ENCODE measurements at regions not wholly inside any gene's neighbourhood (a gene's known extent, or its start where the extent isn't known, plus 50 kb on each side); places are given as distances from the start of the nearest gene placed in this dataset.

- no peak for DNase-seq
These were observed 878.1 kb downstream of the CENPC start for GRCh38 chr4:66667249-66667648.

- DNase-seq: no peak
These were observed 882.7 kb downstream of the CENPC start for GRCh38 chr4:66662620-66663019.

GRCh38 chr4:66658809-66659208 is 886.5 kb downstream of the CENPC start:
- no peak for DNase-seq

- no peak for DNase-seq
These were observed 889.8 kb downstream of the CENPC start for GRCh38 chr4:66655505-66655904.

- DNase-seq: no peak
These were observed 891.4 kb downstream of the CENPC start for GRCh38 chr4:66653937-66654336.

GRCh38 chr4:66649236-66649635 is 896.1 kb downstream of the CENPC start:
- no peak for DNase-seq

- DNase-seq: no peak
These were observed 897.4 kb downstream of the CENPC start for GRCh38 chr4:66647926-66648325.

GRCh38 chr4:66647476-66647875 is 897.8 kb downstream of the CENPC start:
- no peak for DNase-seq

- no peak for DNase-seq
These were observed 904.9 kb downstream of the CENPC start for GRCh38 chr4:66640233-66640990.

GRCh38 chr4:66639361-66639760 is 905.9 kb downstream of the CENPC start:
- DNase-seq: no peak

- no peak for DNase-seq
These were observed 909.0 kb downstream of the CENPC start for GRCh38 chr4:66636349-66636748.

- DNase-seq: no peak
These were observed 911.8 kb downstream of the CENPC start for GRCh38 chr4:66633477-66633876.

- DNase-seq: no peak
These were observed 915.4 kb downstream of the CENPC start for GRCh38 chr4:66629927-66630326.

- no peak for DNase-seq
These were observed 917.2 kb downstream of the CENPC start for GRCh38 chr4:66628146-66628545.

GRCh38 chr4:66625480-66625879 is 919.8 kb downstream of the CENPC start:
- no peak for DNase-seq

- DNase-seq: no peak
These were observed 931.7 kb downstream of the CENPC start for GRCh38 chr4:66613591-66613990.

- no peak for DNase-seq
These were observed 936.3 kb downstream of the CENPC start for GRCh38 chr4:66609014-66609413.

GRCh38 chr4:66606908-66607307 is 936.6 kb upstream of the EPHA5 start:
- DNase-seq: no peak

- DNase-seq: no peak
These were observed 935.9 kb upstream of the EPHA5 start for GRCh38 chr4:66606215-66606614.

- no peak for DNase-seq
These were observed 933.9 kb upstream of the EPHA5 start for GRCh38 chr4:66604192-66604591.

- no peak for DNase-seq
These were observed 932.3 kb upstream of the EPHA5 start for GRCh38 chr4:66602622-66603021.

GRCh38 chr4:66591968-66592367 is 921.7 kb upstream of the EPHA5 start:
- no peak for DNase-seq

GRCh38 chr4:66590488-66591215 is 920.4 kb upstream of the EPHA5 start:
- no peak for DNase-seq

- no peak for DNase-seq
These were observed 918.9 kb upstream of the EPHA5 start for GRCh38 chr4:66589183-66589582.

- no peak for DNase-seq
These were observed 915.5 kb upstream of the EPHA5 start for GRCh38 chr4:66585767-66586166.

All from activated CD4-positive, alpha-beta T cell treated with anti-CD3 and anti-CD28 coated beads, Interleukin-2, amount 50 U/mL, for 16 hours (primary cell).